BJ (cell line): ENCODE measurements at regions not wholly inside any gene's neighbourhood (a gene's known extent, or its start where the extent isn't known, plus 50 kb on each side); places are given as distances from the start of the nearest gene placed in this dataset.

Source experiments
- CTCF ChIA-PET: fragments of 350-600 bp; formaldehyde crosslinking; extraction: SDS; loops from one replicate; lab custom pipeline; 2021; ENCODE audit warnings: antibody characterized with exemption, inconsistent platforms; lab: Yijun Ruan, JAX
- POLR2A ChIA-PET: fragments of 300-600 bp; sonication (Branson Sonifier 250); formaldehyde crosslinking; extraction: SDS; loops from one replicate; lab custom pipeline; 2021; ENCODE audit warnings: antibody characterized with exemption; lab: Charles Lee
- DNase-seq: peaks from one replicate; pipeline ENCODE4 v3.0.0-alpha.2; 2011; ENCODE audit warnings: low read depth
- H3K27me3 ChIP-seq: 2 replicates; pipeline ENCODE4 v1.6.0; 2011; ENCODE audit warnings: low read length; ENCODE audit not compliant: control insufficient read depth, insufficient read depth
- H3K36me3 ChIP-seq: 2 replicates; pipeline ENCODE4 v1.5.1; 2011; ENCODE audit warnings: low read length; ENCODE audit not compliant: control insufficient read depth, insufficient read depth
- H3K4me3 ChIP-seq: 2 replicates; pipeline ENCODE4 v1.5.1; 2011; ENCODE audit warnings: low read depth, mild to moderate bottlenecking, control low read depth, low read length
- CTCF ChIP-seq: IDR thresholded peaks from 2 replicates; pipeline ENCODE4 v1.5.1; 2011; ENCODE audit warnings: low read depth, mild to moderate bottlenecking, control low read depth, inconsistent platforms, low read length, moderate library complexity; ENCODE audit not compliant: insufficient read depth

DNA sequence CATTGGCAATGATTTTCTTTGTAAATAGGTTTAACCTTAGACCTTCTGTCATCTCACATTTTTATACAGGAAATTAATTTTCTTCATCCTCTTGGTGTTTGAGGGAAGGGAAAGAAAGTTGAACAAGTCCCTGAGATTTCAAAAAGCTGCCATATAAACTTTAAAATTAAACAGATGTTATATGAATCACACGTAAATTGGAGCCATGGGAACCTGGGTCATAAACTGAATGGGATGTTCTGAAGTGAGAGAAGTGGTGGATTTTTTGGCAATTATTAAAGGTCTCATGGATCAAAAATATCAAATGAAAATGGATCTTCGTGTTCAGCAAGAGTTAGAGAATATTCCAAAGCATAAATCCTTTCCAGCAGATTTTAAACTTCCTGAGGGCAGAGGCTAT is 242.2 kb downstream of the DMRT2 start:
- H3K4me3 ChIP-seq: no peak overlapping the region
- TF ChIP-seq CTCF: no peak
- no peak for DNase-seq
- ChIA-PET POLR2A (interaction anchor here (0.7 kb wide), 1 partner anchor 69 kb away, joined by 6 read pairs; no protein-coding TSS in a partner anchor), CTCF (no interaction called here)
- no peaks in the 10 kb centered on the region for H3K36me3 ChIP-seq
- H3K27me3 ChIP-seq: no peaks in the 10 kb centered on the region

- no peak for TF ChIP-seq CTCF
- CTCF ChIA-PET: no interaction called here
These were observed 244.6 kb downstream of the DMRT2 start for GRCh38 chr9:1294641-1295258.

GRCh38 chr9:1296331-1296730 is 246.2 kb downstream of the DMRT2 start:
- no peak for TF ChIP-seq CTCF
- H3K27me3 ChIP-seq: no peaks in the 10 kb centered on the region
- DNase-seq: no peak
- ChIA-PET POLR2A (no interaction called here), CTCF (interaction anchor here (1.4 kb wide), 1 partner anchor 16 kb away, joined by 3 read pairs; no protein-coding TSS in a partner anchor)
- H3K36me3 ChIP-seq: no peaks in the 10 kb centered on the region
- no peak overlapping the region for H3K4me3 ChIP-seq

More at GRCh38 chr9:1294641-1295258, 244.6 kb downstream of the DMRT2 start:
- no peak for DNase-seq
- no peak overlapping the region for H3K4me3 ChIP-seq
- POLR2A ChIA-PET: no interaction called here
- H3K27me3 ChIP-seq: no peaks in the 10 kb centered on the region
- no peaks in the 10 kb centered on the region for H3K36me3 ChIP-seq

- ChIA-PET POLR2A (no interaction called here), CTCF (no interaction called here)
- no peaks in the 10 kb centered on the region for H3K27me3 ChIP-seq
- DNase-seq: no peak
- no peak for TF ChIP-seq CTCF
- H3K4me3 ChIP-seq: no peak overlapping the region
- no peaks in the 10 kb centered on the region for H3K36me3 ChIP-seq
These were observed 247.9 kb downstream of the DMRT2 start for GRCh38 chr9:1298046-1298445.

- Histone ChIP-seq H3K4me3 (no peak overlapping the region), H3K27me3 (no peaks in the 10 kb centered on the region), H3K36me3 (no peaks in the 10 kb centered on the region)
- no peak for TF ChIP-seq CTCF
- DNase-seq: no peak
- POLR2A ChIA-PET: no interaction called here
- CTCF ChIA-PET: no interaction called here
These were observed 250.8 kb downstream of the DMRT2 start for GRCh38 chr9:1300941-1301340.
